NCI-H69 (cell line): ENCODE measurements at regions not wholly inside any gene's neighbourhood (a gene's known extent, or its start where the extent isn't known, plus 50 kb on each side); places are given as distances from the start of the nearest gene placed in this dataset.

ENCODE experiments used
- DNase-seq: peaks from one replicate; lab custom pipeline; 2025; lab: John Stamatoyannopoulos, UW

DNA sequence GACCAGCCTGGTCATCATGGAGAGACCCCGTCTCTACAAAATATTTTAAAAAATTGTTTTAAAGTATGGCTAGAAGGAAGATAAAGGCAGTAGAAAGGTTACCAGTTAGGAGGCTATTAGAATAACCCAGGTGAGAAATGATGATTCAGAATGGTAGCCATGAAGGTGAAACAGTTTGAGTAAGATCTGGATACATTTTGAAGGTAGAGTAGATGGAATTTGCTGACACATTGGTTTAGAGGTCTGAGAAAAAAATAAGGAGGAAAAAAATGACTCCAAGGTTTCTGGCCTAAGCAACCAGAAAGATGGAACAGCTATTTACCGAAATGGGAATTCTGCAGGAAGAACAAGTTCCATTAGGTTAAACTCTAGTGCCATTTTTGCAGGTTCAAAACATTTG lies 167.9 kb upstream of the TAB2 start:
- no peak for DNase-seq

DNA sequence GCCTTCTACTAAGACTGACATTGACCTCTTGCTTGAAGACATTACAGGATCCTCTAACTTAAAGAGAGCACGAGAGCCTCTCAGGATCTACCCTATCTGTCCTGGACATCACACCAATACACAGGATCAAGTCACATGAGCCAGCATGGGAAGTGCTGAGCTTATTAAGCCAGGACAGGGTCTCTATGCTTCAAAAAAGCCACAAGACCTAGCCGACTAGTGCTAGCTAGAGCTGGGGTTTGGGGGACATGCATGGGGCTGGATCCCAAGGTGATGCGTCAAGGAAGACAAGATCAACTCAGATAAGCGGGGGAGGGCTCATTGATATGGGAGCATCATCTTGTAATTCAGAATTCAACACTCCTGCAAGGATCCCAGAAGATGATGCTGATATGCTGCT lies 167.2 kb upstream of the TAB2 start:
- DNase-seq = no peak

- DNase-seq = no peak
Measured at GRCh38 chr6:149150801-149151398, 166.6 kb upstream of the TAB2 start.

GRCh38 chr6:149152521-149152920 lies 165.0 kb upstream of the TAB2 start:
- DNase-seq = no peak

DNA sequence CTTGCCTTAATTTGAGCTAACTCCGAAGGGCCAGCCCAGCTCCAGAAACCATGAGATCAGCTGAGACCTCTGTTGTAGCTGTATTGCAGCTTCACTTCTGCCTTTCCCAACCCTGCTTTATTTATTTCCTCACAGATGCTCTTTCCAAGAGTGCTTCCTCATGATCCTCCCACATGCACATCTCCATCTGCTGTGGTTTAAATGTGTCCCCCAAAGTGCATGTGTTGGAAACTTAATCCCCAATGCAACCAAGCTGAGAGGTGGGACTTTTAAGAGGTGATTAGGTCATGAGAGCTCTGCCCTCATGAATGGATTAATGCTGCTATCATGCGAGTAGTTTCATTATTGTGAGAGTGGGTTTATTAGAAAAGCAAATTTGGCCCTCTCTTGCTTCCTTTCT lies 164.4 kb upstream of the TAB2 start:
- no peak for DNase-seq

DNA sequence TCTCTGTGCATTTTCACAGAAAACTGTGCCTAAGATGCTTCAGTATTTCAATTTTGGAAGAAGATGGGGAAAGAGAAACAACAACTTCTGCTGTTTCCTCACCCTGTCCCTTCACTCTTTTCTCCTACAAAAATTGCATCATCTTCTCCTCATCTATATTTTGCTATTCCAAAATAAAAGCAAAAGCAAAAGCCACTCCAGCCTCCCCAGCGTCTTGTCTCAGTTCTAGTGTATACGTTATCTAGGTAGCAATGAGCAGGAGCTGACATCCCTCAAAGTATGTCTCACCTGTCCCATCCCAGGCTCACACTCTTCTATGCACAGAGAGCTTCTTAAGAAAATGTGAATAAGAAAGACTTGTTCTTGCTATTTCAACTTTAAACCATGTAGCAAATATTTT lies 163.8 kb upstream of the TAB2 start:
- no peak for DNase-seq

- DNase-seq = no peak
Measured at GRCh38 chr6:149154261-149154821, 163.2 kb upstream of the TAB2 start.

GRCh38 chr6:149157126-149157525 lies 160.4 kb upstream of the TAB2 start:
- DNase-seq = no peak

DNA sequence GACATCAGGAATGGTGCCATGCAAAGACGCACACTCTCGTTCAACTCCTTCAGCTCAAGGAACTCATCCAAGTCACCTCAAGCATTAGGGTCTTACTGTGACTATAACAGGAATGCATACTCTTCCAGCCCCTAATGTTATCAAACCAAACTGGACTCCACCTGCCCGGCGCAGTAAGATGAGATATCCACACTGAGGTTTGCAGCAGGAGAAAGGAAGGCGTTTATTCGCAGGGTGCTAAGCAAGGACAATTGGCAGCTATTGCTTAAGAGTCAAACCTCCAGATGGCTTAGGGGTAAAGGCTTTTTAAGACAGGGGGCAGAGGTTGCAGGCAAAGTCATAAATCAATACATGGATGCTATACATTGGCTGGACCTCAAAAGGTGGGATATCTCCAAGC lies 159.4 kb upstream of the TAB2 start:
- no peak for DNase-seq

DNA sequence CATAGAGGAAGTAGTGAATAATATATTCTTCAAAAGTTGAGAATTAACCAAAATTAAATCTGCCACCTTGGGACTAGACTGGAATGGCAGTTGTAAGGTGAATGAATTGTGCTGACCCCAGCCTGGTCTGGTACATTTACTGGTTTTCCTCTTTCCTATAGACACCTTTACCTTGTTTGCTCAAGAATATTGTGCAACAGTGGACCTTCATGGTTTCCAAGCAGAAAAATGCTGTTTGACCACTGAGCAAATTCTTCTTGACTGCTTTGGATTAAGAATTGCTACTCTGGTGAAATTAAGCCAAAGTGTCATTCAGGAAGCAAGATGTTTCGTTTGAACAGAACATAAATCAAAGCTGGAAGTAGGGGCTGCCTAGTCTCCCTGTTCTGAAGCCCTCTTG lies 156.6 kb upstream of the TAB2 start:
- DNase-seq = no peak

GRCh38 chr6:149162924-149163323 lies 154.6 kb upstream of the TAB2 start:
- no peak for DNase-seq

- no peak for DNase-seq
Measured at GRCh38 chr6:149164199-149164750, 153.2 kb upstream of the TAB2 start.

DNA sequence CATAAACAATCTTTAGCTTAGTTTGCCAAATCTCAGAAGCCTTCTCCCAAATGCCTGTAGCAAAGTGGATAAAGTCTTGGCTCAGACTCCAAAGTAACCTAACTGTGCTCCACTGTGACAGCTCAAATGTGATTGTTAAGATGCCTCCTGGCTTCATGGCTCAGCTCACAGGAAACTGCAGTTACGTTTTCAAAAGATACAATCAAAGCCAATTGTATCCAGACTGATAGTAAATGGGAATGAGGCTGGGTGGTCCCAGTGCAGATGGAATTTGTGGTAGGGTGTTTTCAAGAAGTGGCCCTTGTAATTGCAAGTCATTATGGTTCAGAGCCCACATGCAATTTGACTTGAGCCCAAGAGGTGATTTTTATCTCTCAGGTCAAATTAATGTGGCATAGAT lies 151.2 kb upstream of the TAB2 start:
- no peak for DNase-seq

DNA sequence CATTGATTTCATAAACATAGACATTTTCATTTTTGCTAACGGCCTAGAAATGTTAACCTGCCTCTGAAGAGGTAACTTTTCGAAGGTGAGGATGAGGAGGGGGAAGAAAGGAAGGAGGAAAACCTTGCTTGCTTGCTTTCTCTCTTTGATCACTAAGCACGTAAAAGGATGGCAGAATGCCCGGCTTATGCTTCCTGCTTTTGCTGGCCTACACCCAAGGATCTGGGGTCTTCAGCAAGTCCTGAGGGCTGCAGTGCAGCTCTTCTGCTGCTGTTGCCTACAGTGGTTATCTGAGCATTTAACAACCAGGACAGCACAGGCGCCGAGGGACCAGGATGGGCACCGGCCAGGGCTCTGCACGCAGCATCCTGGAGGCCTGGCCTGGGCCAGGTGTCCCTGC lies 150.8 kb upstream of the TAB2 start:
- DNase-seq = no peak

DNA sequence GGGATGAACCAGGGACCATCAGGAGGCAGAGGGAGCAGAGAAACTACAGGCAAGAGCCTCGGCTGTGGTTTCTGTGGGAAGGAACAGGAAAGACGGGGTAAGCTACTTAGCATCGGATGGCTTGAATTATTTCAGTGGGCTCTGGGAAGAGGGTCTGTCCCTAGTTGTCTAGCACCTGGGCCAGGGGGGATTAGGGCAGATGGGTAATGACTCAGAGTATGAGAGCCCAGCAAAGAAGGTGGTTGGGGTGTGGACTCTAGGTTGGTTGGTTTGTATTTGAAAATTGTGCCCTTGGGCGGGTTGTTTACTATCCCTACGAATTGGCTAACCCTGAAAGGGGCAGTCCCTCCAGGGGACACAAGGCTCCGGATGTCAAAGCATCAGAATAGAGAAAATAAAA lies 148.5 kb upstream of the TAB2 start:
- no peak for DNase-seq

GRCh38 chr6:149169761-149170511 lies 147.6 kb upstream of the TAB2 start:
- DNase-seq = no peak

DNA sequence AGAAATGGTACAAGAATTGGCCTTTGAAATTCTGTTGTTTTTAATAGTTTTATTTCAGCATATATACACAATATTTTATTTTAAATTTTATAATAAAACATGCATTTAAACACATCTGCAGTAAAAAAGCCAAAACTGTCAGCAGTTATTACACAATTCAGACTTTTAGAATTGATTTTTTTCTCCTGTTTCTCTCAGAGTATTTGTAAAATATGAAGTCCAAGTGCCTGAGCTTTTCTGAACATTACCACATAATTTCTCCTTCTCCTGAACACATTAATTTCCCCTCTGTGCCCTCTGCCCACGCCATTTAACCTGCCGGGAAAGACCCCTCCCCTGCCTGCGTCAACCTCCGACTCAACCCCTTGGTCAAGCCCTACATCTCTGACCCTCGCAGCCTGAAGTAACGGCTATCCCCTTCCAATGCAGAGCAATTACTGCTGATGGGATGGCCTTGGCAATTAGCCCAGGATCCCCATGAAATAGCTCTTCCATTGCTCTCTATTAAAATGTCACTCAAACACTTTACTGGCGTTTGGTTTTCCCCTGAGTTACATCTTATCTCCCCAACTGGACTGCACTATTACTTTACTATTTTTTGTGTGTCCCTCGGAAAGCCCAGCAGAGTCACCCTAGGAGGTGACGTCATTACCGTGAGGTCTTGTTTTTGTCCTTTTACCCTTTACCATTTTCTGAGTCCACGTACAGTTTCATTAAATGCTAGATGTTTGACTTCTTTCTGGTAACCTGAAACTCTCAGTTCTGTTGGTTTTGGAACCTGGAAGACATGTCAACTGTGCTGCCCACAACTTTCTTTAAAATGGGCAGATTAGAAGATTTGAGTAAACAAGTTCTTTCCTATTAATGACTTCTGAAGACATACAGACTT lies 146.7 kb upstream of the TAB2 start:
- DNase-seq = peak; percentile 54

GRCh38 chr6:149173222-149173621 lies 144.3 kb upstream of the TAB2 start:
- DNase-seq = no peak

DNA sequence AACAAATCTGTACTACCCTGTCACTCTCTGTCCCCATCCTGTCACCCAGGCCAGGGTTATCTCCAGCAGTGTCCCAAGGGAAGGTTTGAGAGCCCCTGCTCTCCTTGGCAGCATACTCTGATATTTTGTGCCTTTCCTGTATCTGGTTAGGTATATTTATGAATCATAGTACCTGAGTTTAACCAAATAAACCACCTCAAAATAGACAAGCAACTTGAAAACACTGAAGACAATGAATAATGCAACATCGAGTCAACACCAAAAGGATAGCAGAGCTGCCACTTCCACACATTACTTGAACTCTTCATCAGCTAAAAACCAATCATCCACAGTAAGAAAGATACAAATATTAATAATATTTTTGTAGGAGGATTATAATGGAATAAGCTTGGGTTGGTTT lies 142.6 kb upstream of the TAB2 start:
- DNase-seq = no peak

- peak; percentile 67 for DNase-seq
Measured at GRCh38 chr6:149176971-149177667, 140.4 kb upstream of the TAB2 start.

DNA sequence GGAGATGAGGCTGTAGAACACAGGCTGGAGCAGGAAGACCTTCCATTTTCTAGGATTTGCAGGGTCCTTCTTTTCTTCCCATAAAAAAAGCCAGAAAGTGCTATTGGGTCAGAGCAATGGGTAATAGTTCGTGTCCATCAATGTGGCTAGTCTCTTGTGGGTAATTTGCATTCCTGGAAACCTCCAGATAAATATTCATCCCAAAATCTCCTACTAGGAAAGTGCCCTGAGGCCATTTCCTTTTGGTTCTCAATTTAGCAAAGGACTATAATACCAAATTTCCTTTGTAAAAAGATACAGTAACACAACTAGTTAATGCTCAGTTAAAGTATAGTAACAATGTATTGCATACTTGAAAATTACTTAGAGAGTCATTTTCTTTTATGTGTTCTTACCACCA lies 138.1 kb upstream of the TAB2 start:
- DNase-seq = no peak

DNA sequence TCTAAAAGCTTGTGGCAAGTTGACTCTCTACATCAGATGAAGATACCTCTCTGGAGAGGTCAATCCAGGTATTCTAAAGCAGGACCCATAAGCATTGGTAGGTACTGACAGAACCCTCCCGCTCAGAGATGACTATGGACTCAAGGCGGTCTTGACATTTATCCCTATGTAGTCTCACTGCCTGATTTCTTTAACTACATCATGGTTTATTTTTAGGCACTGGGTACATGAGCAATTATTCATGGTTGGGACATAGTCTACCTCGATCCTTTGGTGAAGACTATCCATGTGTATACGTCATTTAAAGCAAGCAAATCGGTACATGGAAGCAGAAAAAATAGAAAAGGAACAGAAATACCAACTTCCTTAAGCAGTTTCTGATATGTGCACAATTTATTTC lies 136.2 kb upstream of the TAB2 start:
- no peak for DNase-seq
